Cardiac muscle cell (in vitro differentiated cells and primary cell): ENCODE measurements at regions not wholly inside any gene's neighbourhood (a gene's known extent, or its start where the extent isn't known, plus 50 kb on each side); places are given as distances from the start of the nearest gene placed in this dataset.

ENCODE experiments used
- DNase-seq, 2 donors: peaks; one replicate each; pipeline versions ENCODE4 v3.0.0 to v3.0.0-alpha.2; 2010 to 2017; ENCODE audit warnings: low read depth in 1 of 2, low spot score in 1 of 2
- H3K27ac ChIP-seq: fragments of 200-600 bp; sonication (generic); 2 replicates; pipeline ENCODE4 v1.5.1; 2016
- H3K27me3 ChIP-seq: fragments of 200-600 bp; sonication (generic); 2 replicates; pipeline ENCODE4 v1.6.0; 2016; ENCODE audit warnings: control low read depth
- H3K36me3 ChIP-seq: fragments of 200-600 bp; sonication (generic); 2 replicates; pipeline ENCODE4 v1.5.1; 2016; ENCODE audit warnings: control low read depth
- H3K4me1 ChIP-seq: fragments of 200-600 bp; sonication (generic); 2 replicates; pipeline ENCODE4 v1.8.1; 2017; ENCODE audit warnings: low read depth, mild to moderate bottlenecking, mixed run types
- H3K4me3 ChIP-seq: fragments of 200-600 bp; sonication (generic); 2 replicates; pipeline ENCODE4 v1.5.1; 2016; ENCODE audit warnings: mild to moderate bottlenecking
- H3K9me3 ChIP-seq: fragments of 200-600 bp; sonication (generic); 2 replicates; pipeline ENCODE4 v1.5.1; 2017; ENCODE audit warnings: low read depth, mild to moderate bottlenecking, control low read depth
- TF ChIP-seq, protein P1 (sequence below): IDR thresholded peaks from 2 replicates; pipeline ENCODE4 v1.5.1; 2012; ENCODE audit warnings: low read depth, mild to moderate bottlenecking, low read length

DNA sequence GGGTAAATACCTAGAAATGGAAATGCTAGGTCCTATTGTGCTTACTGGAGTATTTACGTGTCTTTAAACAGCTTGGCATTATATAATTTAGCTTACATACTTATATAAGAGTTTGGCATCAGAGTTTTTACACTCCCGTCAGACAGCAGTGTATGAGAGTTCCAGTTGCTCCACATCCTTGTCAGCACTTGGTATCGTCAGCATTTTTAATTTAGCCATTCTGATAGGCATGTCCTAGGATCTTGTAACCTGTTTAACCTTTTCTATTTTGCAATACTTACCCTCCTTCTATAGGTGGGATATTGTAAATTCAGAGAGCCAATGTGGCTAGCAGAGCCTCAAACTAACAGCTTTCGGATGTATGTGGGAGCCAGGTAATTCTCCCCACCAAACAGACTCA is 228.3 kb upstream of the EEF2KMT start:
- TF ChIP-seq, protein P1, sequence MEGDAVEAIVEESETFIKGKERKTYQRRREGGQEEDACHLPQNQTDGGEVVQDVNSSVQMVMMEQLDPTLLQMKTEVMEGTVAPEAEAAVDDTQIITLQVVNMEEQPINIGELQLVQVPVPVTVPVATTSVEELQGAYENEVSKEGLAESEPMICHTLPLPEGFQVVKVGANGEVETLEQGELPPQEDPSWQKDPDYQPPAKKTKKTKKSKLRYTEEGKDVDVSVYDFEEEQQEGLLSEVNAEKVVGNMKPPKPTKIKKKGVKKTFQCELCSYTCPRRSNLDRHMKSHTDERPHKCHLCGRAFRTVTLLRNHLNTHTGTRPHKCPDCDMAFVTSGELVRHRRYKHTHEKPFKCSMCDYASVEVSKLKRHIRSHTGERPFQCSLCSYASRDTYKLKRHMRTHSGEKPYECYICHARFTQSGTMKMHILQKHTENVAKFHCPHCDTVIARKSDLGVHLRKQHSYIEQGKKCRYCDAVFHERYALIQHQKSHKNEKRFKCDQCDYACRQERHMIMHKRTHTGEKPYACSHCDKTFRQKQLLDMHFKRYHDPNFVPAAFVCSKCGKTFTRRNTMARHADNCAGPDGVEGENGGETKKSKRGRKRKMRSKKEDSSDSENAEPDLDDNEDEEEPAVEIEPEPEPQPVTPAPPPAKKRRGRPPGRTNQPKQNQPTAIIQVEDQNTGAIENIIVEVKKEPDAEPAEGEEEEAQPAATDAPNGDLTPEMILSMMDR: no peak
- H3K27me3 ChIP-seq: no peaks in the 10 kb centered on the region
- no peak overlapping the region for H3K27ac ChIP-seq

DNA sequence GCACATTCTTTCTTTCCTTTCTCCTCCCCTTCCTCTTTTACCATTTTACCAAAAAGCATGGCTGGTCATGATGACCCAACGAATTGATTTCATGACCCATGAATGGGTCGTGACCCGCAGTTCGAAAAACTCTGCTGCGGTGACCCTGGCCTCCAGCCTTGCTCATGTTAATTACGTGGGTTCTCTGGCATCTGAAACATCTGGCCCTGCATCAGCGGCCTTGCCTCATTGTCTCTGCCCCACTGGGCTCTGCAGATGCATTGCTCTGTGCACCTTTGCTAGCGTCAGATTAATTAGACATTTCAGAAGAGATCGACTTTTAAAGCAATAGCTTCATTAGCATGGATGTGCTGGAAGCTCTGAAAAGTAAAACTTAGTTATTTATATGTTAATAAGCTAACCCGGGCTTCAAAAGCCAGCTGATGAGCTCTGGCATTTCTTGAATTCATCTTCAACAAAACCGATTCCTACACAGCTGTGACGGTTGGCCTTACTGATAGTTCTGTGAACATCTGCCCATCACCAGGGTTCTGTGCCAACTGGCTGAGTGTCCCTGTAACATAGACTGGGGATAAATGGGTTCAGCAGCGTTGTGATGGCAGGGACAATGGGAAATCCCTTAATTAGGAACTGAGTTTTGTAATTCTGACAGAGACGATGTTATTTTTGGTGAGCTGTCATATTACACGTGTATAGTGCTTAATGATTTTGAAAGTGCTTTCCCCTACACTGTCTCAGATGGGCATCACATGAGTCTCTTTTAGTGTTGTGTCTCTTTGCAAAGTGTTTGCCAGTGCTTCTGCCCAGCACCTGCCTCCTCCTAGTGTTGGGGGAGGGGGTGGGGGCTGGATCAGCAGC is 225.9 kb upstream of the EEF2KMT start:
- H3K4me3 ChIP-seq: no peak overlapping the region
- no peak overlapping the region for H3K27ac ChIP-seq
- H3K27me3 ChIP-seq: no peaks in the 10 kb centered on the region
- TF ChIP-seq, protein P1: no peak
- H3K9me3 ChIP-seq: no peaks in the 10 kb centered on the region
- H3K36me3 ChIP-seq: no peaks in the 10 kb centered on the region
- DNase-seq: no peak
- no peaks in the 10 kb centered on the region for H3K4me1 ChIP-seq

More for the DNA sequence above, 228.3 kb upstream of the EEF2KMT start:
- no peak for DNase-seq
- Histone ChIP-seq H3K4me3 (no peak overlapping the region), H3K9me3 (no peaks in the 10 kb centered on the region), H3K4me1 (no peaks in the 10 kb centered on the region), H3K36me3 (no peaks in the 10 kb centered on the region)

DNA sequence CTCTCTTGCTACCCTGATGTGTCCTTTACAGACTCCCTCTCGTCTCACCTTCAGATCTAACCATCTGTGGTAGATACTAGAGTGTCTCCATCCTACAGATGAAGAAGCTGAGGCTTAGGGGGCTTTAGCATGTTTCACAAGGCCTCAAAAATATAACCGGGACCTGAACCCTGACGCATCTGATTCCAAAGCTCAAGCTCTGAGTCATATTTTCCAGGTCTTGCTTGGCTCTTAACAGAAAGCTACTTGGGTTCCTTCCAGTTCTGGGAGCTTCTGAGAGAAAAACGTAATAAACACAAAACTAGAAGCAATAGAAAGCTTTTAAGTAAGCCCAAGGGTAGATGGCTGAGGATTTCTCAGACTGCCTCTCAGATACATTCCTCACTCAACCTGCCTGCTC is 224.3 kb upstream of the EEF2KMT start:
- Histone ChIP-seq H3K4me3 (no peak overlapping the region), H3K9me3 (no peaks in the 10 kb centered on the region), H3K4me1 (no peaks in the 10 kb centered on the region), H3K36me3 (no peaks in the 10 kb centered on the region), H3K27me3 (no peaks in the 10 kb centered on the region), H3K27ac (no peak overlapping the region)
- no peak for DNase-seq
- TF ChIP-seq, protein P1: no peak

DNA sequence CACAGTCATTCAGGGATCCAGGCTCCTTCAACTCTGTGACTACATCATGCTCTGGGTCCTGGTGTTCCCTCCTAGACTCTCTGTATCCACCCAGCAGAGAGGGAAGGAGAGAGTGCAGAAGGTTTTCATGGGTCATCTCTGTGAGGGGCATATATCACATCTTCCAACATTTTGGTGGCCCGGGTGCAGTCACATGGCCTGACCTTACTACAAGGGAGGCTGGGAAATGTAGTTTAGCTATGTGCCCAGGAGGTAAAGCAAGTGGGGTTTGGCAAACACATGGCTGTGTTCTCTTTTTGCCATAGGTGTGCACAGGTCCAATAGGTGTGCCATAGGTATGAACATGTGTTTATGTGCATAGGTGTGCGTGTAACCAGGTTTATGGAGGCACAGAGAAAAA is 222.2 kb upstream of the EEF2KMT start:
- Histone ChIP-seq H3K27me3 (no peaks in the 10 kb centered on the region), H3K4me3 (no peak overlapping the region), H3K9me3 (no peaks in the 10 kb centered on the region), H3K4me1 (no peaks in the 10 kb centered on the region), H3K36me3 (no peaks in the 10 kb centered on the region), H3K27ac (no peak overlapping the region)
- no peak for DNase-seq
- TF ChIP-seq, protein P1: no peak

DNA sequence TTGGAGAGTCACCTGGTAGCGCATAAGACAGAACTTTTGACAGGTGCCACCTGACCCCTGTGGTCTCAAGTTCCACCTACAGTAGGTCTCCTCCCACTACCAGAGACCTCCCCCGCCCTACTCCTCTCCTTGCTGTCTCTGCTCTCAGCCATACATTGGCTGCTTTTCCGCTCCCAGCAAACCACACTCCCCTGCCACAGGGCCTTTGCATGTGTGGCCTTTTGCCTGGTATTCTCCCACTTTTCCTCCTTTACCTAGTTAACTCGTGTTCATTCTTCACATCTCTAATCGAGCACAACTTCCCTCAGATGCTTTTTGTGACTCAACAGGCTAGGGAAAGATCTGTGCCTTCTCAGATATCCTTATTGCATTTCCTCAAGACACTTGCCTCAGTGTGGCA is 218.3 kb upstream of the EEF2KMT start:
- no peaks in the 10 kb centered on the region for H3K4me1 ChIP-seq
- no peak overlapping the region for H3K27ac ChIP-seq
- no peaks in the 10 kb centered on the region for H3K36me3 ChIP-seq
- no peak for DNase-seq
- no peak overlapping the region for H3K4me3 ChIP-seq
- no peaks in the 10 kb centered on the region for H3K9me3 ChIP-seq
- TF ChIP-seq, protein P1: no peak
- H3K27me3 ChIP-seq: no peaks in the 10 kb centered on the region
